SK-N-SH treated with all-trans-retinoic acid at 6 μM for 48 hours (cell line): ENCODE measurements at regions not wholly inside any gene's neighbourhood (a gene's known extent, or its start where the extent isn't known, plus 50 kb on each side); places are given as distances from the start of the nearest gene placed in this dataset.

Experiments
- CSDC2 ChIP-seq: fragments of 250-450 bp; sonication (Bioruptor Pico); IDR thresholded peaks from 2 replicates; pipeline ENCODE4 v1.5.0; 2020; ENCODE audit warnings: mild to moderate bottlenecking, moderate library complexity
- ISL1 ChIP-seq: fragments of 250-450 bp; sonication (Bioruptor Pico); IDR thresholded peaks from 2 replicates; pipeline ENCODE4 v2.1.2; 2022; ENCODE audit warnings: mild to moderate bottlenecking, moderate library complexity
- PATZ1 ChIP-seq: fragments of 250-450 bp; sonication (Bioruptor Pico); IDR thresholded peaks from 2 replicates; pipeline ENCODE4 v1.8.0; 2020; ENCODE audit warnings: mild to moderate bottlenecking, moderate library complexity, borderline replicate concordance
- PPARA ChIP-seq: fragments of 250-450 bp; sonication (Bioruptor Pico); IDR thresholded peaks from 2 replicates; pipeline ENCODE4 v1.5.0; 2020; ENCODE audit warnings: mild to moderate bottlenecking, borderline replicate concordance
- RARB ChIP-seq: fragments of 250-450 bp; sonication (Bioruptor Pico); IDR thresholded peaks from 2 replicates; pipeline ENCODE4 v1.8.0; 2021; ENCODE audit warnings: mild to moderate bottlenecking, moderate library complexity
- SNAI2 ChIP-seq: fragments of 250-450 bp; sonication (Bioruptor Pico); IDR thresholded peaks from 2 replicates; pipeline ENCODE4 v1.5.0; 2020; ENCODE audit warnings: mild to moderate bottlenecking, moderate library complexity
- ZFP30 ChIP-seq: fragments of 450-650 bp; formaldehyde crosslinking; IDR thresholded peaks from 2 replicates; pipeline ENCODE4 v1.5.0; 2022; ENCODE audit warnings: mild to moderate bottlenecking, moderate library complexity
- TF ChIP-seq, protein P1 (sequence below): fragments of 250-450 bp; sonication (Bioruptor Pico); IDR thresholded peaks from 2 replicates; pipeline ENCODE4 v1.5.1; 2020; ENCODE audit warnings: low read depth, mild to moderate bottlenecking, moderate library complexity

- TF ChIP-seq CSDC2 (CRISPR knock-in tag) (no peak), PPARA (no peak), RARB (no peak), ZFP30 (CRISPR knock-in tag) (no peak), ISL1 (CRISPR knock-in tag) (no peak), SNAI2 (CRISPR knock-in tag) (no peak), PATZ1 (CRISPR knock-in tag) (no peak)
- TF ChIP-seq, protein P1, sequence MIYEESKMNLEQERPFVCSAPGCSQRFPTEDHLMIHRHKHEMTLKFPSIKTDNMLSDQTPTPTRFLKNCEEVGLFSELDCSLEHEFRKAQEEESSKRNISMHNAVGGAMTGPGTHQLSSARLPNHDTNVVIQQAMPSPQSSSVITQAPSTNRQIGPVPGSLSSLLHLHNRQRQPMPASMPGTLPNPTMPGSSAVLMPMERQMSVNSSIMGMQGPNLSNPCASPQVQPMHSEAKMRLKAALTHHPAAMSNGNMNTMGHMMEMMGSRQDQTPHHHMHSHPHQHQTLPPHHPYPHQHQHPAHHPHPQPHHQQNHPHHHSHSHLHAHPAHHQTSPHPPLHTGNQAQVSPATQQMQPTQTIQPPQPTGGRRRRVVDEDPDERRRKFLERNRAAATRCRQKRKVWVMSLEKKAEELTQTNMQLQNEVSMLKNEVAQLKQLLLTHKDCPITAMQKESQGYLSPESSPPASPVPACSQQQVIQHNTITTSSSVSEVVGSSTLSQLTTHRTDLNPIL = no peak
Measured at GRCh38 chr4:106671716-106672115, 303.1 kb upstream of the GIMD1 start.
